Hepatocyte (in vitro differentiated cells): ENCODE measurements at regions not wholly inside any gene's neighbourhood (a gene's known extent, or its start where the extent isn't known, plus 50 kb on each side); places are given as distances from the start of the nearest gene placed in this dataset.

ENCODE experiments used
- DNase-seq: peaks from one replicate; pipeline ENCODE4 v3.0.0-alpha.2; 2016; ENCODE audit warnings: low spot score
- H2AFZ ChIP-seq: fragments of 200-600 bp; sonication (generic); 2 replicates; pipeline ENCODE4 v1.6.0; 2016; ENCODE audit warnings: antibody characterized with exemption, mild to moderate bottlenecking
- H3K27ac ChIP-seq: fragments of 200-600 bp; sonication (generic); 2 replicates; pipeline ENCODE4 v1.5.1; 2016; ENCODE audit warnings: mild to moderate bottlenecking
- H3K27me3 ChIP-seq: fragments of 200-600 bp; sonication (generic); 2 replicates; pipeline ENCODE4 v1.6.1; 2016
- H3K36me3 ChIP-seq: fragments of 200-600 bp; sonication (generic); replicated peaks from 2 replicates; pipeline ENCODE4 v1.5.1; 2016; ENCODE audit warnings: low read depth; ENCODE audit not compliant: insufficient read depth
- H3K4me1 ChIP-seq: fragments of 200-600 bp; sonication (generic); 2 replicates; pipeline ENCODE4 v1.5.1; 2016; ENCODE audit warnings: mild to moderate bottlenecking, moderate library complexity; ENCODE audit not compliant: insufficient read depth
- H3K4me2 ChIP-seq: fragments of 200-600 bp; sonication (generic); 2 replicates; pipeline ENCODE4 v1.6.0; 2016
- H3K4me3 ChIP-seq: fragments of 200-600 bp; sonication (generic); 2 replicates; pipeline ENCODE4 v1.5.1; 2016; ENCODE audit warnings: mild to moderate bottlenecking
- H3K79me2 ChIP-seq: fragments of 200-600 bp; sonication (generic); 2 replicates; pipeline ENCODE4 v1.6.0; 2017; ENCODE audit warnings: mild to moderate bottlenecking
- H3K9me2 ChIP-seq: fragments of 200-600 bp; sonication (generic); replicated peaks from 2 replicates; pipeline ENCODE4 v1.6.0; 2017; ENCODE audit warnings: mild to moderate bottlenecking; ENCODE audit not compliant: insufficient read depth
- H3K9me3 ChIP-seq: fragments of 200-600 bp; sonication (generic); 2 replicates; pipeline ENCODE4 v1.5.1; 2016; ENCODE audit warnings: low read depth, mild to moderate bottlenecking
- H4K20me1 ChIP-seq: fragments of 200-600 bp; sonication (generic); 2 replicates; pipeline ENCODE4 v1.6.0; 2016; ENCODE audit warnings: mild to moderate bottlenecking; ENCODE audit not compliant: insufficient read depth, poor library complexity, severe bottlenecking
- CTCF ChIP-seq: fragments of 200-600 bp; sonication (generic); IDR thresholded peaks from 2 replicates; pipeline ENCODE4 v1.5.1; 2016; ENCODE audit warnings: antibody characterized with exemption, mild to moderate bottlenecking; ENCODE audit not compliant: poor library complexity
- EZH2 ChIP-seq: fragments of 200-600 bp; sonication (generic); IDR thresholded peaks from 2 replicates; pipeline ENCODE4 v1.6.1; 2016; ENCODE audit warnings: antibody characterized with exemption, mild to moderate bottlenecking, borderline replicate concordance
- EZH2phosphoT487 ChIP-seq: fragments of 200-600 bp; sonication (generic); IDR thresholded peaks from one replicate; pipeline ENCODE4 v1.6.1; 2018; ENCODE audit warnings: antibody characterized with exemption, mild to moderate bottlenecking, low read depth, moderate library complexity; ENCODE audit not compliant: unreplicated experiment, severe bottlenecking
- WGBS: methylation state at CpG from one replicate; pipeline ENCODE4 v1.1.6; 2016; ENCODE audit warnings: low lambda C conversion rate; ENCODE audit errors: missing lambda C conversion rate; 5-methylcytosine and 5-hydroxymethylcytosine counted together

GRCh38 chrX:10089378-10089795 is 67.4 kb upstream of the CLCN4 start:
- H3K4me2 ChIP-seq = no peak overlapping the region
- H3K36me3 ChIP-seq = no peaks in the 10 kb centered on the region
- no peak overlapping the region for H2AFZ ChIP-seq
- no peak for TF ChIP-seq CTCF
- TF ChIP-seq EZH2 = no peak
- no peak for TF ChIP-seq EZH2phosphoT487
- H3K9me3 ChIP-seq = no peaks in the 10 kb centered on the region
- no peaks in the 10 kb centered on the region for H3K79me2 ChIP-seq
- no peak overlapping the region for H3K27ac ChIP-seq
- H3K27me3 ChIP-seq = no peaks in the 10 kb centered on the region
- H3K9me2 ChIP-seq = no peaks in the 10 kb centered on the region
- H3K4me1 ChIP-seq = peaks cover 3% of the 10 kb centered on the region
- no peaks in the 10 kb centered on the region for H4K20me1 ChIP-seq
- DNase-seq = no peak
- WGBS = 83% methylated on average over 3 of the region's 3 CpGs
- H3K4me3 ChIP-seq = no peak overlapping the region

GRCh38 chrX:10090319-10090718 is 66.5 kb upstream of the CLCN4 start:
- no peaks in the 10 kb centered on the region for H3K9me3 ChIP-seq
- H3K36me3 ChIP-seq = no peaks in the 10 kb centered on the region
- no peak for DNase-seq
- no peaks in the 10 kb centered on the region for H4K20me1 ChIP-seq
- no peak overlapping the region for H3K4me2 ChIP-seq
- H3K4me3 ChIP-seq = no peak overlapping the region
- TF ChIP-seq EZH2phosphoT487 (no peak), CTCF (no peak), EZH2 (no peak)
- H3K9me2 ChIP-seq = no peaks in the 10 kb centered on the region
- no peaks in the 10 kb centered on the region for H3K27me3 ChIP-seq
- H2AFZ ChIP-seq = no peak overlapping the region
- H3K27ac ChIP-seq = no peak overlapping the region
- peaks cover 3% of the 10 kb centered on the region for H3K4me1 ChIP-seq
- 73% methylated on average over 11 of the region's 11 CpGs for WGBS
- no peaks in the 10 kb centered on the region for H3K79me2 ChIP-seq

DNA sequence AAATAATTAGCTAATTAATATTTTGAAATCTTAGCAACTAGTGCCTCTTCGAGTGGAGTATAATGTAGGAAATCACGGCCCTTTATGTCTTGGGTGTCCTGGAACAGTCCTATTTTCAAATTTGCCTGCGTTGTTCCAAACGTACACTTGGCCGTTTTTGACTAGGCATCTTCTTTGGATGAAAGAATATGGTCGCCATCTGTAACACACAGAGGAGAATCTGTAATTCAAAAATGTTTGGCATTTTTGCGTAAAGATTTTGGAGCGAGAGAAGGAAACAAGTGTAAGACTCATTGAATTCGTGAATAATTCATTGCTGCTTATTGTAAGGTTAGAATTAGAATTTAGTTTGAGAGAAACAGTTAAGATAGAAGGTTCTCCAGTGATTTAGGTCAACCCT is 61.5 kb upstream of the CLCN4 start:
- H3K9me3 ChIP-seq = no peaks in the 10 kb centered on the region

More for the DNA sequence above, 61.5 kb upstream of the CLCN4 start:
- H4K20me1 ChIP-seq = no peaks in the 10 kb centered on the region
- H3K27me3 ChIP-seq = no peaks in the 10 kb centered on the region
- H3K4me2 ChIP-seq = no peak overlapping the region
- no peak overlapping the region for H2AFZ ChIP-seq
- no peaks in the 10 kb centered on the region for H3K9me2 ChIP-seq
- no peak overlapping the region for H3K4me3 ChIP-seq
- H3K4me1 ChIP-seq = no peaks in the 10 kb centered on the region
- WGBS = 84% methylated on average over 9 of the region's 9 CpGs
- H3K79me2 ChIP-seq = no peaks in the 10 kb centered on the region
- TF ChIP-seq EZH2phosphoT487 (no peak), EZH2 (no peak), CTCF (no peak)
- H3K36me3 ChIP-seq = no peaks in the 10 kb centered on the region
- no peak for DNase-seq
- no peak overlapping the region for H3K27ac ChIP-seq
